Ammon's horn (tissue), 1 donor: ENCODE measurements at regions not wholly inside any gene's neighbourhood (a gene's known extent, or its start where the extent isn't known, plus 50 kb on each side); places are given as distances from the start of the nearest gene placed in this dataset.
A peak's percentile ranks its signal among the peaks of the same experiment; 100 is the strongest.
"Not testable (repeated sequence)": the region's sequence is repeated elsewhere in the genome, so short reads cannot be mapped to it uniquely, and the experiment has no call there.

Experiments
- DNase-seq: peaks from one replicate; pipeline ENCODE4 v3.0.0-alpha.2; 2016; ENCODE audit warnings: low spot score

DNA sequence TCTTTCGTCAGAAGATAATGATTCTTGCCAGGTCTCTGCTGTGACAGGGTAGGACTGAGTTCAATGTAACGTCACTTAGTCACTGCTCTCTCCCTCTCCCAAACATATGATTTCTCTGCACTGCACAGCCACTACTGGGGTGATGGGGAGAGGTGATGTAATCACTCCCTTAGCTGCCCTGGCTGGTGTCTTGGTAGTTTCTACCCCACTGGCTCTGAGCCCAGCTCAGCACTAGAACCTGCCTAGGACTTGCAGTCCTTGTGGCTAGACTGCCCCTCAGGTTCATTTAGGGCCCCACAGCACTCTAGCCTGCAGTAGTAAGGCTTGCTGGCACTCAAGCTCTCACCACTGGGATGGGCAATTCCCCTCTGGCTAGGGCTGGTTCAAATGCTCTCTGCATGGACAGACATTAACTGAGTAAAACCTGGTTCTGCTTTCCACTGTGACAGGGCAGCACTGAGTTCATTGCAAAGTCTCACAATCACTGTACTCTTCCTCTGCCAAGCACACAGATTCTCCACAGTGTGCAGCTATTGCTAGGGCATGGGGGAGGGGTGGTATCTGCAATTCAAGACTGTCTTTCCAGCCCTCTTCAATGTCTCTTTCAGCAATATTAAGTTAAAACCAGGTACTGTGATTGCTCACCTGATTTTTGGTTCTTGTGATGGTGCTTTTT is 571.4 kb upstream of the FAT3 start:
- DNase-seq = peak; percentile 4

DNA sequence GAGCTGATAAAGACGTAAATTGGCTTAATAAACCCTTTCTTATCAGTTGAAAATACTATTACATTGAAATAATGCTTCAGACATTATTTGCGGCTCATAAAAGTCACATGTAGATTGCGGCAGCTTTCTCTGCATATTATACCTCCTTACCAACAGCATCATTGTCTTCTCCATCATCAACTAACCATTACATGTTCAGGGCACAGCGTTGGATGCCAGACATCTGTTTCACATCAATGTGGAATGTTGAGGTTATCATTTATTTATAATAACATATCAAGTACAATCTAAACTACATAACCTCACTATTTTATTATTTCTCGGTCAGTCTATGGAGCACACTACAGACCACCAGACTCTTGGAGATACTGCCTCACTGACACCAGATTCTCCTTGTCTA is 573.8 kb upstream of the FAT3 start:
- no peak for DNase-seq

- no peak for DNase-seq
Measured at GRCh38 chr11:91641153-91641552, 583.5 kb upstream of the FAT3 start.

- no peak for DNase-seq
Measured at GRCh38 chr11:91639359-91639758, 585.3 kb upstream of the FAT3 start.

- no peak for DNase-seq
Measured at GRCh38 chr11:91630916-91631673, 593.5 kb upstream of the FAT3 start.

- DNase-seq = no peak
Measured at GRCh38 chr11:91625495-91625894, 599.1 kb upstream of the FAT3 start.

DNA sequence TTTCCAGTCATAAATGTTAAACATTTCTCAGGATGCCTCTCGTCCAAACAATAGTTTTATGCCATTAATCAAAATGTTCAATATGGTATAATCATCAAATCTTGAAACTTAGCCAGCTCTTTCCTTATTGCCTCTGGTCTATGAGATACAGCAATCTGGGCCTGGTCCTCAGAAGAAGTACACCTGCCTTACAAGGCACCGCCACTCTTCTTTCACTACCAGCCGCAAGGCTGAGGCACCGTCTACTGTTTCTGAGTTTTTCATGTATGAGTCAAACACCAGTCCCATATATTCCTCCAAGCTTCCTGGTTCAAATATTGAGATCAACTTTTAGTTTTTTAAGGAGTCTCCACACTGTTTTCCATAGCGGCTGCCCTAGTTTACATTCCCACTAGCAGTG is 600.6 kb upstream of the FAT3 start:
- DNase-seq = no peak

- DNase-seq = no peak
Measured at GRCh38 chr11:91608677-91609076, 615.9 kb upstream of the FAT3 start.

GRCh38 chr11:91596111-91596510 is 628.5 kb upstream of the FAT3 start:
- no peak for DNase-seq

DNA sequence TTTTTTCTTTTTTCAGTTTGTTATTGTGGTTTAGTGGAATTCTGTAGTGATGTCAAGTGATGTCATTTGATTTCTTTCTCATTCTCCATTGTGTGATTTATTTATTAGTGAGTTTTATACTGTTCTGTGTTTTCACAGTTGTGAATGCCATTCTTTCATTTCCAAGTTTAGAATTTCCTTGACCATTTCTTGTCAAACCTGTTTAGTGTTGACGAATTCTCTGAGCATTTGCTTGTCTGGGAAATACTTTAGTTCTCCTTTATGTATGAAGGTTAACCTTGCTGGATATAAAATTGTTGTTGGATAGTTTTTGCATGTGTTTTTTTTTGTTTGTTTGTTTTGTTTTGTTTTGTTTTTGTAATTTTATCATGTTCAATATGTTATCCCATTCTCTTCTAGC is 633.6 kb upstream of the FAT3 start:
- no peak for DNase-seq

GRCh38 chr11:91587131-91587530 is 637.5 kb upstream of the FAT3 start:
- DNase-seq = no peak

DNA sequence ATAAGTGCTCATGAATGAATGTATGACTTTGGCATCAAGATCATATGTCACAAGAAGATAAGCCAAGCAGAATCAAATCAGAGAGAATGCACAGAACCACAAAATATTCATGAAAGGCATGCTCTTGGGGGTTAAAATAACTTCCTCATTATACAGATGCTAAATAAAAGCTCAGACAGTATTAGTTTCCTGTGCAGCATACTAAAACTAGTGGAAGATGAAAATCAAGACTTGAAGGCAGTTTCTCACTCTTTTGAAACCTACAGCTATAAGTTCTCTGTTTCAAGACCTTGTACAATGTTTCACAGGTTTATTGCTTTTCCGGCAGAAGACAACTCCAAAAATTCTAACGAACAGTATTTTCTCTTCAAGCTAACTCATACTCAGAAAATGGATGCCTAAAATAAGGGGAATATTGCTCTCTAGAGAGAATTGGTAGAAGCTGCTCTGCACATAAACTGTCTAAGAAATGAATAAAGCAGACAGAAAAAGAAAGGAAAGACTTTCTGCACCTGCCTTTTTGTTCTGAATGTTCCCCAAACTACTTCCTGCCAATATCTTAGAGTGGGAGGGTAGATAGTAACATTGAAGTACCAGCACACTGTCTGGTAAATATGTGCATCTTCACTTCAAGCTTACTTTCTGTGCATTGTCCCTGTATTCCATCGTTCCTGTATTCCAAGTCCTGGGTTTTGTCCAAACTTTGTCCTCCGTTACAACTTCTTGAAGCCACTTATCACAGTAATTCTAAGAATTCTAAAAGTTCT is 639.4 kb upstream of the FAT3 start:
- DNase-seq = no peak

DNA sequence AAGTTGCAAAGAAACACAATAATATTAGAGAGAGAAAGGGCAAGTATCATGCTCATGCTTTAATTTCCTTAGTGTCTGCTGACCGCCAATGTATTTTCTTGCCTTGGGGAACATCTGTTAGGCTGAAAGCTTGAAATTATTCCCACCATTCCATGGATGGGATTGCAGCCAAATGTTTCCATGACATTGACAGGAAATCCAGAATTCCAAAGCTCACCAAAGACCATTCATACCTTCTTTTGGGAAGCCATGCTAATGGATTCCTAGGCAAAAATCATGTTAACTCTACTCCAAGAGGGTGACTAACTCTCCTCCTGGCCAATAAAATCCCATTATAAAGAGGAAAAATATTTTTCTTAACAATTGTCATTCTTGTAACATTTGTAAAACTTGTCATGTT is 661.4 kb upstream of the FAT3 start:
- no peak for DNase-seq

GRCh38 chr11:91560434-91560833 is 664.2 kb upstream of the FAT3 start:
- no peak for DNase-seq

GRCh38 chr11:91538065-91538464 is 686.6 kb upstream of the FAT3 start:
- DNase-seq = no peak

DNA sequence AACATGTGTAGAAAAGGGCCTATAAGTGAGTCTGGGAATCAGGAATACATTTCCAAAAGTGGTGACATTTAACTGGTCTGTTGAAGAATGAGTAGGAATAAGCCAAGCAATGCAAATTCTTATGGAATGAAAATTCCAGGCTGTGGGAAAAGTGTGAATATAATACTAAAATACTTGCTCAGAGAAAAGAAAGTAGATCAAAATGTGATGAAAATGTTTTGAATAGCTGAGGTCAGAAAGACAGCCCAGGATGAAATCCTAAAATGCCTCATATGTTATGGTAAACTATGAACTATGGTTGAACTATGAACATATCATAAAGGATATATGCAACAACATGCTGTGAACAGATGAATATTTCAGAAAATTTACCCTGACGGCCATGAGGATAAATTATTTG is 688.3 kb upstream of the FAT3 start:
- no peak for DNase-seq

DNA sequence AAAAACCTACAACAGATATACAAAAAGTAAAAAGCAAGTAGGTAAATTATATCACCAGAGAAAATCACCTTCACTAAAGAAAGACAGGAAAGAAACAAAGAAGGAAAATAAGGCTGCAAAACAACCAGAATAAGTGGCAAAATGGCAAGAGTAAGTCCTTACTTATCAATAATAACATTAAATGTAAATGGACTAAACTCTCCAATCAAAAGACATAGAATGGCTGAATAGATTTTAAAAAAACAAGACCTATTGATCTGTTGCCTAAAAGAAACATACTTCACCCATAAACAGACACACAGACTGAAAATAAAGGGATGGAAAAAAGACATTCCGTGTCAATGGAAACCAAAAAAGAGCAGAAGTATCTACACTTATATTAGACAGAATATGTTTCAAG is 695.7 kb upstream of the FAT3 start:
- no peak for DNase-seq

GRCh38 chr11:91527380-91528030 is 697.1 kb upstream of the FAT3 start:
- no peak for DNase-seq

DNA sequence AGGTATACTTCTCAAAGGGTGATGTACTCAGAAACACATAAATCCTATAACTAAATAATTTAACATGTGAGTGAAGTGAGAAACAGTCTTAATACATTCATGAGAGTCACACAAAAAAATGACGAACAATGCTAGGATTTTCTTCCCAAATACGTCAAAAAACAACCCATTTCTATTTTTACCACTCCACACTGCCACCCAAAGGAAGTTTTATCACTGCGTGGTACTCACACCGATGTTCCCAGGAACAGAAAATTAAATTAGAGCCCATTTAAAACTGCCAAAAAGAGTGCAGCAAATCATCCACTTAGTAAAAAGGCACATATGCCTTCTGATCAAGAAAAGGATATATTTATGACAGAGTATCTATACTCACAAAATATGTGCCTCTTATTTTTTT is 710.9 kb upstream of the FAT3 start:
- no peak for DNase-seq

GRCh38 chr11:91497847-91498246 is 726.8 kb upstream of the FAT3 start:
- DNase-seq = no peak

DNA sequence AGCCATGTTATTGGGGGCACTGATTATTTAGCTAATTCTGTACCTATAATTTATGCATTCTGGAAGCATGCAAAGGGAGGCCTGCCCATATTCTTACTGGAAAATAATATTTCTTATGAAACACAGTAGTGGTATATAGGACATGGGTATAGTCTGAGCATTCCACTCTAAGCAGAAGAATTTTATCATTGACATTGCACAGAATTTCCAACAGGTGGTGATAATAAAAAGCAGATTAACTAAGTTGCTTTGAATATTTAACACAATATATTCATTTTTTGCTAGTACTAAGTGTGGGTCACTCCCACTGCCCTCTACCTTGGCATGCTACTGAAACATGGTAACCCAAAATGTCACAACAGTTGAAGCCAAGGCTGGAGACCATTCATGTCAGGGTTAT is 728.8 kb upstream of the FAT3 start:
- DNase-seq = no peak

GRCh38 chr11:91489989-91490388 is 734.6 kb upstream of the FAT3 start:
- DNase-seq = no peak

DNA sequence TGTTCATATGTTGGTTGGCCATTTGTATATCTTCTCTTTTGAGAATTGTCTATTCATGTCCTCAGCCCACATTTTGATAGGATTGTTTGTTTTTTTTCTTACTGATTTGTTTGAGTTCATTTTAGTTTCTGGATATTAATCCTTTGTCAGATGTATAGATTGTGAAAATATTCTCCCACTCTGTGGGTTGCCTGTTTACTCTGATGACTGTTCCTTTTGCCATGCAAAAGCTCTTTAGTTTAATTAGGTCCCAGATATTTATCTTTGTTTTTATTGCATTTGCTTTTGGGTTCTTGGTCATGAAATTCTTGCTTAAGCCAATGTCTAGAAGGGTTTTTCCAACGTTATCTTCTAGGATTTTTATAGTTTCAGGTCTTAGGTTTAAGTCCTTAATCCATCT is 740.7 kb upstream of the FAT3 start:
- not testable (repeated sequence) for DNase-seq
